ENCODE measurements at regions not wholly inside any gene's neighbourhood (a gene's known extent, or its start where the extent isn't known, plus 50 kb on each side); places are given as distances from the start of the nearest gene placed in this dataset.

- TF ChIP-seq CTCF (conservative IDR thresholded peaks at IDR 0.05) (no peak), EZH2 (IDR thresholded peaks at IDR 0.05; ENCODE audit: low read depth) (no peak)
Observed at GRCh38 chr7:149704507-149704906, 68.9 kb downstream of the ZNF467 start.
